GM13976 (cell line): ENCODE measurements at regions not wholly inside any gene's neighbourhood (a gene's known extent, or its start where the extent isn't known, plus 50 kb on each side); places are given as distances from the start of the nearest gene placed in this dataset.

Source experiments
- DNase-seq: peaks from one replicate; pipeline ENCODE4 v3.0.0; 2012; ENCODE audit warnings: low spot score
- CTCF ChIP-seq: IDR thresholded peaks from 2 replicates; pipeline ENCODE4 v1.5.1; 2012; ENCODE audit warnings: borderline replicate concordance, mild to moderate bottlenecking; ENCODE audit not compliant: insufficient read depth; ENCODE audit errors: extremely low read depth, missing control alignments, control extremely low read depth
- in situ Hi-C: fragments of 300-500 bp; cut with MboI; formaldehyde crosslinking; loops from one replicate; pipeline ENCODE4 v1.12.0; 2022; ENCODE audit warnings: low sequenced_read_pairs, mixed read lengths, inconsistent platforms; ENCODE audit not compliant: unreplicated experiment

GRCh38 chr5:124679578-124680199, 66.8 kb downstream of the ZNF608 start:
- in situ Hi-C loops = no loop called here
- DNase-seq = no peak

GRCh38 chr5:124678922-124679519, 67.4 kb downstream of the ZNF608 start:
- no peak for DNase-seq
- in situ Hi-C loops = no loop called here
- no peak for TF ChIP-seq CTCF

More at GRCh38 chr5:124679578-124680199, 66.8 kb downstream of the ZNF608 start:
- TF ChIP-seq CTCF = no peak

- in situ Hi-C loops = no loop called here
- TF ChIP-seq CTCF = no peak
- no peak for DNase-seq
These were observed 68.0 kb downstream of the ZNF608 start for GRCh38 chr5:124678468-124678867.

- no peak for TF ChIP-seq CTCF
- in situ Hi-C loops = no loop called here
- no peak for DNase-seq
These were observed 68.8 kb downstream of the ZNF608 start for GRCh38 chr5:124677374-124678351.

GRCh38 chr5:124675931-124676846, 70.2 kb downstream of the ZNF608 start:
- in situ Hi-C loops = no loop called here
- no peak for TF ChIP-seq CTCF

GRCh38 chr5:124671193-124671592, 75.2 kb downstream of the ZNF608 start:
- in situ Hi-C loops = no loop called here
- no peak for TF ChIP-seq CTCF
- DNase-seq = no peak

More at GRCh38 chr5:124675931-124676846, 70.2 kb downstream of the ZNF608 start:
- DNase-seq = no peak
